ENCODE measurements at regions not wholly inside any gene's neighbourhood (a gene's known extent, or its start where the extent isn't known, plus 50 kb on each side); places are given as distances from the start of the nearest gene placed in this dataset.

- TF ChIP-seq CTCF (IDR thresholded peaks at IDR 0.05; ENCODE audit: low read length) (no peak), EZH2 (IDR thresholded peaks at IDR 0.05; ENCODE audit: borderline replicate concordance, low read length) (no peak)
Measured at GRCh38 chr2:175432793-175433192, 251.3 kb upstream of the ATP5MC3 start.
